Stimulated activated CD4-positive, alpha-beta T cell treated with anti-CD3 and anti-CD28 coated beads, Interleukin-1b, Interleukin-23, amount 100 ng/mL, for 24 hours (primary cell): ENCODE measurements at regions not wholly inside any gene's neighbourhood (a gene's known extent, or its start where the extent isn't known, plus 50 kb on each side); places are given as distances from the start of the nearest gene placed in this dataset.
A peak's percentile ranks its signal among the peaks of the same experiment; 100 is the strongest.

ENCODE experiments used
- DNase-seq, 4 experiments: peaks; one replicate each; pipeline ENCODE4 v3.0.0-alpha.2; 2020; ENCODE audit warnings: low read depth in 4 of 4, low spot score in 1 of 4

DNA sequence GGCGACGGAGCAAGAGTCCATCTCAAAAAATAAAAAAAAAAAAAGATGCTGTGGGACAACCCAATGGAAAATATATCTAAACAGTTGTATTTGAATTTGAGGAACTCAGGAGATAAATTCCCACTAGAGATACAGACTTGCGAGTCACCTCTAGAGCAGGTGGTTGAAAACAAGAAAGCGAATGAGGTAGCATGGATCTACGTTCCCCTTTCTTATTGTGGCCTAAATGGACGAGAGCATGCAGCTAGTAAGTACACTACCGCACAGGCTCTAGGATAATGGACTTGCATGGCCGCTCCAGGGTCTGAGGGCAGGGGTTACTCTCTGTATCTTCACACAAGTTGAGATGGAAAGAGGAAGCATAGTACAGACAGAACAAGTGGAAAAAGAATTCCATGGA is 63.5 kb upstream of the TGFBR2 start:
- DNase-seq = no peak

DNA sequence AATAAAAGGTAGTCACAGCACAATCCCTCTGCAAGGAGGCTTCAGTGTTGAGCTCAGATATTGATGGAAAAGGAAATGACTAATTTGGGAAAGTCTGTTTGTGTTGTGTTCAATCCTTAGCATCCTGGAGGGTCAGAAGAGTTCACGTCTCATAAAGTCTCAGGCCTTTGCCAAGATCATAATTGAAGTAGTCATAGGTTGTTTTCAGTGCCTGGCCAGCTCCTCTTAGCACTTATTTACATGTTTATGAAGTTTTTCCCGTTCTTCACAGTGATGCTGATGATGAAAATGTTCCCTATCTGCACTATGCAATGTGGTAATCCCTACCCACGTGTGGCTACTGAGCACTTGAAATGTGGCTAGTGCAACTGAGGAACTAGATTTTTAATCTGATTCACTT is 61.6 kb upstream of the TGFBR2 start:
- no peak for DNase-seq

DNA sequence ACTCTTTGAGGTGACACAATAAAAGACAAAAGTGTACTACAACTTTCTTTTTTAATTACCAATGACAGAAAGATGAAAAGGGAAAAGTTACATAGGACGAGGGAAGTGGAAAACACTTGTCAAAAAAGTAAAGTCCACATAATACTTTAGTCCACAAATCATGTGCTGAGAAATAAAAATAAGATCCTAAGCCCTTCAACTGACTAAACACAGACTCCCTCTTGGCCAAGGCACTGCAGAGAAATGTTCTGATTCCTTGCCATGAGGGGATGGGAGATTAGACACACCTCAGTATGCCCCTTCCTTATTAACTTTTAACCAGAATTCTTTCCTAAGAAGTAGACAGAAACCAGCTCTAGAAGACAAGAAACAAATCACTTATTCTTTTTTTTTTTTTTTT is 59.5 kb upstream of the TGFBR2 start:
- DNase-seq = no peak

DNA sequence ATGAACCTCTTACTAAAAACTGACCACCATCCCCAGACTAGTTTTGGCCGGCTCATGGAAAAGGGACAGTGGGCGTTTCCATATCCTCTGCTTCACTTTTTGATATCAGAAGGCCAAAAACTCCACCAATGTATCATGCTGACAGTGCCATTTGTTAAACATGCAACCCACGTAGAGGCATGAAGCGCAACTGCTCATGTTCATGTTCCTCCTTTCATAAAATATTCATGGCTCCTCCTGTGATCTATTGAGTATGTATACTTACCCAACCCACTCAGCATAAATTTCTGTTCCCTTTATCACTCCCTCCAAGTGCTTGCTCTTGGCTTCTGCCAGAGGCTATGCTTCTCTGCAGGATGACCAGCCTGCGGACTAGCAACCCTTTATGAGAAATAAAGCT is 58.7 kb upstream of the TGFBR2 start:
- DNase-seq = no peak

DNA sequence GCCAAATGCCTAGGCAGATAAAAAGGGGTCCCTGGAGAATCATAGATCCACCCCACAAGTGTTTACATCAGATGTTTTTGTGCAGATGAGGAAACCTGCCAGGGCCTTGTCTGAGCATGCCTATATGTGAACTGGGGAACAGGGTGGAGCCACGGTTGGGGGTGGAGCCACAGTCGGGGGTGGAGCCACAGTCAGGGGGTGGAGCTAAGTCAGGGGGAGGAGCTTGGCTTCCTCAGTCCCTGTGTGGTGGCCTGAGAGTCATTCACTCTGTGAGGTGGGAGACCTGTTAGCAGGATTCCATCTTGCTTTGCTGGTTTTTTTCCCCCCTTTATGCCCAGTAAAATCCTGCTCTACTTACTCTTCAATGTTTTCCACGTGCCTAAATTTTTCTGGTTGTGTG is 57.8 kb upstream of the TGFBR2 start:
- DNase-seq = peak in 1 of 4 experiments; percentile 20

DNA sequence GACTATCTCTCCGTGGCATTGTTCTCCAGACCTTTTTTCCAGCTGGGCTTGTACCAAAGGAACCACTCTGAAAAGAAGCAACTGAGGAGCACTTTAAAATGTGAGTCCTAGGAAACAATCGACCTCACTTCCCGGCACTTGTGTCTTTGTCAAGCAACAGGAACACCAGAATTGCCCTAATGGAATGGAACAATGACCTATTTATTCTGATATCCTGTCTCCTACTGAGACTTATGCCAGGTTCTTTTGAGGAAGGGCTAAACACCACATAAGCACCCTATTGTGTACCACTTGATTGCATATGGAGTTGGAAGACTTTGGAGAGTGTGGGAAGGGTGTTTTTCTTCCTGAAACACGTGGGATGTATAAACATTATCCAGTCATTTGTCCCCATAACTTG is 56.8 kb upstream of the TGFBR2 start:
- DNase-seq = no peak

DNA sequence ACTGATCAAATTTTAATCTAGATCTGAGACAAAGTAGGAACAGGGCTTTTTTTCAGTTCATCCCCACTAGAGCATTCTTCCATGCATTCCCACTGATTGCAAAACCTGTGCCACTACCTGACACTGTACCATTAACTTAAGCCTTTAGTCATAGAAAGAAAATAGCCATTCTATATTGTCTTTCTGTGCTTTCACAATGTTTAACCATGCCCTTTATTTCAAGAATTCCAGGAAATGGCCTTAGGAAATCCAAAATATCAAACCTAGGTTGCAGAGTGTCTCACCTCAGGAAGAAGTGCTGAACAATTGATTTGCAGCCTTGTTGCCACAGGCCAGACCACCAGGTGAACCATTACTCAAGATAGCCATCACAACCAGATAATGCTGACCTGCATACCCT is 56.2 kb upstream of the TGFBR2 start:
- no peak for DNase-seq

DNA sequence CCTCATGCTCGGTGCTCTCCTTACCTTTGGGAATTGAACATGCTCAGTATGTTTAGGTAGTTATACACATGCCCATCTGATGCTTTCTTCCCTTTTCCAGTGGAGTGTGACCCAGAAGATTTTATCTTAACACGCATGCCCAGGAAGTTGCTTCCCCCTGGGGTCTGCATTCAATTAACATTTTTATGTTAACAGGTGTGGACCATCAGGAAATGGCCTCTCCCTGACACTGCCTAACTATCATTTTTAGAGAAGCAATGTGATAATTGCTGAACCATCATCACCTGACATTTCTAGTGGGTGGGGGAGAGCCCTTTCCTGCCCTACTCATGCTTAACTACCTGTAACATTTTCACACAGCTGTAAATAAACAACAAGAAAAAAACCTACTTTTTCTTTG is 55.1 kb upstream of the TGFBR2 start:
- no peak for DNase-seq

DNA sequence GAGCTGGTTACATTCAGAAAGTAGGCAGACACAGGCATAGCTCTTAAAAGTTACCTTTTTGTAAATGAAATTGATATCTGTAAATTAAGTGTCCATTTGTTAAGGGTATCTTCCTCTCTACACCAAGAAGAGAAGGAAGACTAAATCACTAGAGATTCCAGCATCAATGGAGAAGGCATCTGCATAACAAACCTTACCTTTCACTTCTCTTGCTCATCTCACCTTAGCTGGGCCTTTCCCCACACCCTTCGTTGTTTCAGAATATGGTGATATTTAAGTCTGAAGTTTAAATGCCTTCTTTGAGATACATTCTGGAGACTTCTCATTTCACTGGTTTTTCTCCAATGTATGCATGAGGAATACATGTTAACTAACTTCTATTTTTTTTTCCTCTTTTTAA is 54.5 kb upstream of the TGFBR2 start:
- DNase-seq = no peak

DNA sequence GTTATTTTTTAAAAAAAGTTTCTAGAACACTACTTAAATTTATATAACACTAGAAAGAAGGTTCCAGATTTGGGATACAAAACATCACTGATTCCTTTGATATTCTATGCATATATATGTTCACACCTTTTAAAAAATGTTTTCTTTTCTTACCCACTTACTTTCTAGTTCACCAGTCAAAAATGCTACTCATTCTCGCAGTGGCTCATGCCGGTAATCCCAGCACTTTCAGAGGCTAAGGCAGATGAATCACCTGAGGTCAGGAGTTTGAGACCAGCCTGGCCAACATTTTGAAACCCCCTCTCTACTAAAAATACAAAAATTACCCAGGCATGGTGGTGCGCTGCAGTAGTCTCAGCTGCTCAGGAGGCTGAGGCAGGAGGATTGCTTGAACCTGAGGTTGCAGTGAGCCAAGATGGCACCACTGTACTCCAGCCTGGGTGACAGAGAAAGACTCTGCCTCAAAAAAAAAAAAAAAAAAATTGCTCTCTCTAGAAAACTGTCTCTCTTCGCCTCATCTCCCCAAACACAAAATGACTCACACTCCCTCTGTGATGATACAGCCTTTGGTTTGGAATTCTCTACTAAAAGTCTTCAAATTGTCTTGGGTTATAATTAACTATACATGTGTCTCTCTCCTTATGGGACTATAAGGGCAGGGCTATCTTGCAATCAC is 52.6 kb upstream of the TGFBR2 start:
- DNase-seq = peak in 1 of 4 experiments; percentile 1

DNA sequence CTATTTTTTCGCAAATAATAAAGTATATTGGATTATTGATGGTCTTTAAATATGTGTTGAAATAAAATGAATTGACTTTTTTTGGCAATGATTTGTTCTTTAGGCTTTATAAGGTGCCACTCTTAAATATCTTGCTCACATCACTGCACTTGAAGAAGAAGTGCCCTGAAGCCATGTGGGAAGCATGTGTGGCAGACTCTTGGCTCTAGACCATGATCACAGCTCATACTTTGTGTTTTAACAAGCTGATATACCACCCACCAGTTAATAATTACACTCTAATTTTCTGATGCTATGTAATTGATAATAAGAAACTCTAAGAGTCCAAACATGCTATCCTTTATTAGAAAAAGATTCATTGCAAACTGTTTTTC is 52.1 kb upstream of the TGFBR2 start:
- no peak for DNase-seq

DNA sequence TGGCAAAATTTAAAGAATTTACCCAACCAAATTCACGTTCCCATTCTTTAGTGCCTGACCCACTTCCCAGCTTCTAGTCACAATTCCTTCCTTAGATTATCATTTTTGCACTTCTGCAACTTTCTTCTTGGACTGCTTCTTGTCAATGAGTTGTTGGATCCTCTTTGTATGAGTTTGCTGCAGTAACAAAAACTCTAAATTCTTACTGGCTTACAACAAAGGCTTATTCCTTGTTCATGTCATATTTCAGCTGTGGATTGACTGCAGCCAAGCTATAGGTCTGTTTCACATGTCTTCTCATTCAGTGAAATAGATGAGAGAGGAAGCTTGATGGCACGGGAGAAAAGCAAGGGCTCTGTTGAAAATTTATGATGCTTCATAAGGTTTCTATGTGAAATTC is 50.4 kb upstream of the TGFBR2 start:
- no peak for DNase-seq
